ENCODE measurements at regions not wholly inside any gene's neighbourhood (a gene's known extent, or its start where the extent isn't known, plus 50 kb on each side); places are given as distances from the start of the nearest gene placed in this dataset.

DNA sequence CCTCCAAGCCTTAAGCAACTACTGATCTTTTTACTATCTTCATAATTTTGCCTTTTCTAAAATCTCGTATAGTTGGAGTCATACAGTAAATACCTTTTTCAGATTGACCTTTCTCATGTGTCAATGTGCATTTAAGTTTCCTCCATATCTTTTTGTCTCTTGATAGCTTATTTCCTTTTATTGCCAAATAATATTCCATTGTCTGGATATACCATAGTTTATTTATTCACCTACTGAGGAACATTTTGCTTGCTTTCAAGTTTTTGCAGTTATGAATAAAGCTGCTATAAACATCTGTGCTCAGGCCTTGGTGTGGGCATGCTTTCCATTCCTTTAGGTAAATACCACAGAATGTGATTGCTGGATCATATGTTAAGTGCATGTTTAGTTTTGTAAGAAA, 161.2 kb upstream of the GNAI1 start:
- DNase-seq = no peak
- TF ChIP-seq CTCF (IDR thresholded peaks at IDR 0.05) = no peak
- intact Hi-C loops (cut with DNase I) = no loop called here
- no peak overlapping the region for H3K27ac ChIP-seq
- H3K36me3 ChIP-seq = no peaks in the 10 kb centered on the region
- H3K9me3 ChIP-seq = no peaks in the 10 kb centered on the region
- H3K9ac ChIP-seq (ENCODE audit: low read depth in 2 of 2, low read length in 2 of 2) = no peak overlapping the region
- no peaks in the 10 kb centered on the region for H3K4me1 ChIP-seq
- H3K4me3 ChIP-seq = no peak overlapping the region
- H3K27me3 ChIP-seq = no peaks in the 10 kb centered on the region

DNA sequence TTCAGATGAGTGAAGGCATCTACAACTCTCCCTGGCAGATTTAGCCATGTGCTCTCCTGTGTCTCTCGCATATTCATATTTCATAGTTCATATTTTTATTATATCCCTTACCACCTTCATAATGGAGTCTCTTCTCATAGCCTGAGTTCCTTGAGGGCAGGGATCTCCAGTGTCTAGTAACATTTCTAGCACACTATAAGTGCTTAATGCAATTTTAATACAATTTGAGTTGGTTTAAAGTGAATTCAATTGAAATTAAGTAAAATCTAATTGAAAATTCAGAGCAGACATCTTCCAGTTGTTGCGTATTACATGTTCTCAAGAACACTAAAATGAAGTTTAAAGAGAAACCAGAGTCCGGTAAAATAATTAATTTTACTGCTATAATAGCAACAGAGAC, 163.6 kb upstream of the GNAI1 start:
- intact Hi-C loops (cut with DNase I) = no loop called here
- Histone ChIP-seq H3K4me1 (no peaks in the 10 kb centered on the region), H3K36me3 (no peaks in the 10 kb centered on the region), H3K4me3 (no peak overlapping the region), H3K27me3 (no peaks in the 10 kb centered on the region), H3K9me3 (no peaks in the 10 kb centered on the region), H3K27ac (no peak overlapping the region), H3K9ac (ENCODE audit: low read depth in 2 of 2, low read length in 2 of 2) (no peak overlapping the region)
- DNase-seq = no peak
- TF ChIP-seq CTCF (IDR thresholded peaks at IDR 0.05) = no peak

- no peaks in the 10 kb centered on the region for H3K4me1 ChIP-seq
- no peak for DNase-seq
- H3K27me3 ChIP-seq = no peaks in the 10 kb centered on the region
- H3K27ac ChIP-seq = no peak overlapping the region
- H3K9me3 ChIP-seq = no peaks in the 10 kb centered on the region
- TF ChIP-seq CTCF (IDR thresholded peaks at IDR 0.05) = no peak
- no peaks in the 10 kb centered on the region for H3K36me3 ChIP-seq
- H3K9ac ChIP-seq (ENCODE audit: low read depth in 2 of 2, low read length in 2 of 2) = no peak overlapping the region
- intact Hi-C loops (cut with DNase I) = no loop called here
- no peak overlapping the region for H3K4me3 ChIP-seq
Observed at GRCh38 chr7:79968894-79969293, 165.7 kb upstream of the GNAI1 start.

DNA sequence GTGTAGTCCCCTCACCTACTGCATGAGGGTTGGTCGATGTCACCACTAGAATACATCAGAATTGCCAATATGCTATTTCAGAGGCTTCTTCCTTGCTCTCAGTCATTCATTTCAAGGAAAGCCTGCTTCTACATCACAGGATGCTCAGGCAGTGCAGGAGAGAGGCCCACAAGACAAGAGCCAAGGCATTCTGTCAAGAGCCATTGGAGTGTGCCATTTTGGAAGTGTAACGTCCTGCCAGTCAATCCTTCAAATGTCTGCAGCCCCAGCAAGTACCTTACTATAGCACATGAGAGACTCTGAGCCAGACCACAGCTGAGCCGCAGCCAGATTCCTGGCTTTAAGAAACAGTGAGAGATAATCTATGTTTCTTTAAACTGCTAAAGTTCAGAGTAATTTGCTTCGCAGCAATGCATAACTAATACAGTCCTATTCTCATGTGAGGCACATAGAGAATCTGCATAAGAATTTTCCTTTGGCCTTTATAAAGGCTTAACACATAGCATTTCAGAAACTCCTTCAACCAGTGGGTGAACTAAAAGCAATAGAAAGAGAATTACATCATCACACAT, 166.5 kb upstream of the GNAI1 start:
- no peak overlapping the region for H3K4me3 ChIP-seq
- H3K36me3 ChIP-seq = no peaks in the 10 kb centered on the region
- no peak for TF ChIP-seq CTCF (IDR thresholded peaks at IDR 0.05)
- DNase-seq = no peak
- intact Hi-C loops (cut with DNase I) = no loop called here
- no peaks in the 10 kb centered on the region for H3K4me1 ChIP-seq
- no peak overlapping the region for H3K27ac ChIP-seq
- no peaks in the 10 kb centered on the region for H3K9me3 ChIP-seq
- no peaks in the 10 kb centered on the region for H3K27me3 ChIP-seq
- H3K9ac ChIP-seq (ENCODE audit: low read depth in 2 of 2, low read length in 2 of 2) = no peak overlapping the region

- no peak for TF ChIP-seq CTCF (IDR thresholded peaks at IDR 0.05)
- no peak overlapping the region for H3K27ac ChIP-seq
- H3K4me3 ChIP-seq = no peak overlapping the region
- no peaks in the 10 kb centered on the region for H3K36me3 ChIP-seq
- H3K9me3 ChIP-seq = no peaks in the 10 kb centered on the region
- no peak for DNase-seq
- no peaks in the 10 kb centered on the region for H3K27me3 ChIP-seq
- H3K4me1 ChIP-seq = no peaks in the 10 kb centered on the region
- H3K9ac ChIP-seq (ENCODE audit: low read depth in 2 of 2, low read length in 2 of 2) = no peak overlapping the region
- intact Hi-C loops (cut with DNase I) = no loop called here
Observed at GRCh38 chr7:79965946-79966345, 168.7 kb upstream of the GNAI1 start.

Measured in colonic mucosa (tissue), 4 donors.